CD4-positive, alpha-beta memory T cell (primary cell): ENCODE measurements at regions not wholly inside any gene's neighbourhood (a gene's known extent, or its start where the extent isn't known, plus 50 kb on each side); places are given as distances from the start of the nearest gene placed in this dataset.

ENCODE experiments used
- CTCF ChIA-PET: fragments of 350-600 bp; sonication (Branson Sonifier 250); formaldehyde crosslinking; loops from one replicate; lab custom pipeline; 2021; ENCODE audit warnings: inconsistent platforms; ENCODE audit not compliant: partially characterized antibody; lab: Charles Lee
- POLR2A ChIA-PET: fragments of 350-600 bp; sonication (Branson Sonifier 250); formaldehyde crosslinking; loops from one replicate; lab custom pipeline; 2021; ENCODE audit not compliant: partially characterized antibody; lab: Charles Lee
- DNase-seq, 5 donors: peaks; one replicate each; pipeline versions ENCODE4 v3.0.0 to v3.0.0-alpha.2; 2020 to 2022; ENCODE audit warnings: mixed read lengths in 1 of 5
- H3K27ac ChIP-seq: one replicate; pipeline ENCODE4 v1.7.0; 2013; ENCODE audit warnings: low read depth, low read length
- H3K27me3 ChIP-seq: 2 replicates; pipeline ENCODE4 v1.7.0; 2013; ENCODE audit warnings: mild to moderate bottlenecking, low read length, moderate library complexity; ENCODE audit not compliant: insufficient read depth
- H3K36me3 ChIP-seq: 2 replicates; pipeline ENCODE4 v1.7.0; 2013; ENCODE audit warnings: mild to moderate bottlenecking, low read length, moderate library complexity; ENCODE audit not compliant: insufficient read depth
- H3K4me1 ChIP-seq: 2 replicates; pipeline ENCODE4 v1.7.0; 2013; ENCODE audit warnings: mild to moderate bottlenecking, low read length, moderate library complexity; ENCODE audit not compliant: insufficient read depth
- H3K4me3 ChIP-seq, 2 donors: one replicate each; pipeline ENCODE4 v1.7.0; 2013; ENCODE audit warnings: low read length in 2 of 2, mild to moderate bottlenecking in 1 of 2
- H3K9me3 ChIP-seq, 2 donors: one replicate each; pipeline ENCODE4 v1.7.0; 2013; ENCODE audit warnings: low read length in 2 of 2, control low read depth in 1 of 2; ENCODE audit not compliant: control insufficient read depth in 1 of 2
- H3K27ac Mint-ChIP-seq, 7 donors: one replicate each; pipeline ENCODE4 v1.8.0; 2020 to 2021; ENCODE audit warnings: mixed read lengths in 7 of 7, mild to moderate bottlenecking in 6 of 7, inconsistent platforms in 3 of 7, moderate library complexity in 3 of 7
- H3K27me3 Mint-ChIP-seq, 2 donors: one replicate each; pipeline ENCODE4 v1.8.0; 2020 to 2021; ENCODE audit warnings: mixed read lengths in 2 of 2
- H3K36me3 Mint-ChIP-seq, 2 donors: one replicate each; pipeline ENCODE4 v1.8.0; 2020 to 2021; ENCODE audit warnings: mixed read lengths in 2 of 2, inconsistent platforms in 1 of 2, mild to moderate bottlenecking in 1 of 2
- H3K4me1 Mint-ChIP-seq, 4 donors: one replicate each; pipeline ENCODE4 v1.8.0; 2020 to 2021; ENCODE audit warnings: mixed read lengths in 4 of 4, mild to moderate bottlenecking in 1 of 4
- H3K4me3 Mint-ChIP-seq, 8 donors: one replicate each; pipeline ENCODE4 v1.8.0; 2020 to 2021; ENCODE audit warnings: mixed read lengths in 8 of 8, mild to moderate bottlenecking in 7 of 8, moderate library complexity in 6 of 8, inconsistent platforms in 3 of 8
- H3K9me3 Mint-ChIP-seq, 8 donors: one replicate each; pipeline ENCODE4 v1.8.0; 2020 to 2021; ENCODE audit warnings: mixed read lengths in 8 of 8, mild to moderate bottlenecking in 5 of 8, inconsistent platforms in 3 of 8, moderate library complexity in 1 of 8
- intact Hi-C: fragments of 100-400 bp; cut with micrococcal nuclease; formaldehyde crosslinking; loops from one replicate; pipeline ENCODE4 v1.15.1; 2023

- Mint-ChIP-seq H3K27me3 (no peaks in the 10 kb centered on the region), H3K27ac (no peak overlapping the region), H3K4me1 (peaks cover 10 to 14% (median 13%) of the 10 kb centered on the region in 4 donors), H3K9me3 (no peaks in the 10 kb centered on the region), H3K36me3 (no peaks in the 10 kb centered on the region), H3K4me3 (no peak overlapping the region)
- H3K4me3 ChIP-seq: no peak overlapping the region
- H3K4me1 ChIP-seq: peaks cover 11% of the 10 kb centered on the region
- DNase-seq: no peak
- CTCF ChIA-PET: no interaction called here
- H3K9me3 ChIP-seq: no peaks in the 10 kb centered on the region
- no peak overlapping the region for H3K27ac ChIP-seq
- no peaks in the 10 kb centered on the region for H3K27me3 ChIP-seq
- H3K36me3 ChIP-seq: no peaks in the 10 kb centered on the region
- intact Hi-C loops: no loop called here
- POLR2A ChIA-PET: no interaction called here
Observed at GRCh38 chr1:234709473-234710228, 99.7 kb upstream of the IRF2BP2 start.

- intact Hi-C loops: no loop called here
Observed at GRCh38 chr1:234708700-234709395, 98.9 kb upstream of the IRF2BP2 start.

GRCh38 chr1:234707641-234708040 lies 97.7 kb upstream of the IRF2BP2 start:
- CTCF ChIA-PET: interaction anchor here (1.1 kb wide), 1 partner anchor 15 kb away, joined by 4 read pairs; no protein-coding TSS in a partner anchor

More at GRCh38 chr1:234708700-234709395, 98.9 kb upstream of the IRF2BP2 start:
- Mint-ChIP-seq H3K36me3 (no peaks in the 10 kb centered on the region), H3K27me3 (no peaks in the 10 kb centered on the region), H3K4me3 (no peak overlapping the region), H3K27ac (peak overlapping the region in 1 of 7 donors; percentile 65), H3K4me1 (peaks cover 10 to 16% (median 13%) of the 10 kb centered on the region in 4 donors), H3K9me3 (no peaks in the 10 kb centered on the region)
- no peak for DNase-seq
- no peak overlapping the region for H3K4me3 ChIP-seq
- H3K27ac ChIP-seq: no peak overlapping the region
- H3K4me1 ChIP-seq: peaks cover 11% of the 10 kb centered on the region
- H3K9me3 ChIP-seq: no peaks in the 10 kb centered on the region
- no peaks in the 10 kb centered on the region for H3K27me3 ChIP-seq
- ChIA-PET CTCF (no interaction called here), POLR2A (no interaction called here)
- H3K36me3 ChIP-seq: no peaks in the 10 kb centered on the region

GRCh38 chr1:234706931-234707330 lies 97.0 kb upstream of the IRF2BP2 start:
- Mint-ChIP-seq H3K36me3 (no peaks in the 10 kb centered on the region), H3K4me1 (peaks cover 10 to 16% (median 13%) of the 10 kb centered on the region in 4 donors), H3K27me3 (no peaks in the 10 kb centered on the region), H3K27ac (no peak overlapping the region), H3K9me3 (no peaks in the 10 kb centered on the region), H3K4me3 (no peak overlapping the region)
- POLR2A ChIA-PET: interaction anchor here (0.7 to 0.8 kb wide), 2 partner anchors 15 to 17 kb away, joined by 3 read pairs; no protein-coding TSS in a partner anchor
- peaks cover 11% of the 10 kb centered on the region for H3K4me1 ChIP-seq
- no peaks in the 10 kb centered on the region for H3K36me3 ChIP-seq
- CTCF ChIA-PET: no interaction called here
- H3K27ac ChIP-seq: no peak overlapping the region
- H3K27me3 ChIP-seq: no peaks in the 10 kb centered on the region
- intact Hi-C loops: no loop called here
- no peak overlapping the region for H3K4me3 ChIP-seq
- DNase-seq: no peak
- no peaks in the 10 kb centered on the region for H3K9me3 ChIP-seq

More at GRCh38 chr1:234707641-234708040, 97.7 kb upstream of the IRF2BP2 start:
- Mint-ChIP-seq H3K9me3 (no peaks in the 10 kb centered on the region), H3K36me3 (no peaks in the 10 kb centered on the region), H3K4me3 (no peak overlapping the region), H3K27me3 (no peaks in the 10 kb centered on the region), H3K4me1 (peaks cover 10 to 16% (median 13%) of the 10 kb centered on the region in 4 donors), H3K27ac (no peak overlapping the region)
- no peak for DNase-seq
- no peak overlapping the region for H3K27ac ChIP-seq
- peaks cover 11% of the 10 kb centered on the region for H3K4me1 ChIP-seq
- H3K4me3 ChIP-seq: no peak overlapping the region
- no peaks in the 10 kb centered on the region for H3K36me3 ChIP-seq
- H3K27me3 ChIP-seq: no peaks in the 10 kb centered on the region
- POLR2A ChIA-PET: no interaction called here
- H3K9me3 ChIP-seq: no peaks in the 10 kb centered on the region
- intact Hi-C loops: no loop called here

GRCh38 chr1:234706199-234706598 lies 96.2 kb upstream of the IRF2BP2 start:
- Histone ChIP-seq H3K36me3 (no peaks in the 10 kb centered on the region), H3K4me1 (peaks cover 11% of the 10 kb centered on the region), H3K27ac (no peak overlapping the region), H3K4me3 (no peak overlapping the region), H3K27me3 (no peaks in the 10 kb centered on the region), H3K9me3 (no peaks in the 10 kb centered on the region)
- no peak overlapping the region for H3K4me3 Mint-ChIP-seq
- intact Hi-C loops: no loop called here
- no peak overlapping the region for H3K27ac Mint-ChIP-seq
- no peaks in the 10 kb centered on the region for H3K27me3 Mint-ChIP-seq
- ChIA-PET CTCF (no interaction called here), POLR2A (interaction anchor here (0.8 kb wide), 1 partner anchor 17 kb away, joined by 3 read pairs; no protein-coding TSS in a partner anchor)
- no peaks in the 10 kb centered on the region for H3K9me3 Mint-ChIP-seq
- peaks cover 10 to 16% (median 13%) of the 10 kb centered on the region in 4 donors for H3K4me1 Mint-ChIP-seq
- H3K36me3 Mint-ChIP-seq: no peaks in the 10 kb centered on the region
- no peak for DNase-seq

- H3K4me3 ChIP-seq: no peak overlapping the region
- CTCF ChIA-PET: interaction anchor here (1.6 to 2.2 kb wide), 2 partner anchors 11 to 61 kb away, joined by 3 to 8 read pairs; no protein-coding TSS in a partner anchor
- intact Hi-C loops: no loop called here
- POLR2A ChIA-PET: interaction anchor here (1.3 kb wide), 1 partner anchor 18 kb away, joined by 6 read pairs; no protein-coding TSS in a partner anchor
- Mint-ChIP-seq H3K9me3 (no peaks in the 10 kb centered on the region), H3K36me3 (no peaks in the 10 kb centered on the region), H3K4me1 (peaks cover 10 to 16% (median 13%) of the 10 kb centered on the region in 4 donors), H3K4me3 (no peak overlapping the region), H3K27ac (peak overlapping the region in 6 of 7 donors; percentile 3 to 86 (median 56)), H3K27me3 (no peaks in the 10 kb centered on the region)
- H3K4me1 ChIP-seq: peaks cover 11% of the 10 kb centered on the region
- no peaks in the 10 kb centered on the region for H3K27me3 ChIP-seq
- H3K36me3 ChIP-seq: no peaks in the 10 kb centered on the region
- no peak overlapping the region for H3K27ac ChIP-seq
- H3K9me3 ChIP-seq: no peaks in the 10 kb centered on the region
- no peak for DNase-seq
Observed at GRCh38 chr1:234705615-234706014, 95.6 kb upstream of the IRF2BP2 start.
